Stomach (tissue), 8 donors: ENCODE measurements at regions not wholly inside any gene's neighbourhood (a gene's known extent, or its start where the extent isn't known, plus 50 kb on each side); places are given as distances from the start of the nearest gene placed in this dataset.
A peak's percentile ranks its signal among the peaks of the same experiment; 100 is the strongest.
"Not testable (repeated sequence)": the region's sequence is repeated elsewhere in the genome, so short reads cannot be mapped to it uniquely, and the experiment has no call there.

Experiments used
- DNase-seq, 2 donors: peaks; one replicate each; pipeline versions ENCODE4 v3.0.0 to v3.0.0-alpha.2; 2013 to 2019
- H3K27ac ChIP-seq, 5 donors: fragments of 200-600 bp in 4 of 5; sonication (generic) in 4 of 5; one replicate each; pipeline ENCODE4 v1.5.1; 2013 to 2019; ENCODE audit warnings: mild to moderate bottlenecking in 1 of 5, moderate library complexity in 1 of 5
- H3K27me3 ChIP-seq, 3 donors: fragments of 200-600 bp; sonication (generic); one replicate each; pipeline ENCODE4 v1.5.1; 2017 to 2019; ENCODE audit warnings: mixed run types in 1 of 3
- H3K36me3 ChIP-seq, 4 donors: fragments of 200-600 bp; sonication (generic); 1 replicate in 3 of 4; 2 replicates in 1 of 4; pipeline ENCODE4 v1.5.1; 2016 to 2019
- H3K4me1 ChIP-seq, 4 donors: fragments of 200-600 bp; sonication (generic); one replicate each; pipeline ENCODE4 v1.5.1; 2016 to 2019
- H3K4me3 ChIP-seq, 4 donors: fragments of 200-600 bp; sonication (generic) in 3 of 4; one replicate each; pipeline ENCODE4 v1.5.1; 2016 to 2019; ENCODE audit warnings: mild to moderate bottlenecking in 1 of 4
- H3K9me3 ChIP-seq, 4 donors: fragments of 200-600 bp; sonication (generic); one replicate each; pipeline ENCODE4 v1.5.1; 2016 to 2019
- EP300 ChIP-seq: sonication (generic); formaldehyde crosslinking; IDR thresholded peaks from one replicate; pipeline ENCODE4 v1.6.1; 2017; ENCODE audit warnings: antibody characterized with exemption
- POLR2A ChIP-seq, 4 donors: fragments of 450-650 bp; IDR thresholded peaks; one replicate each; pipeline ENCODE4 v1.6.1; 2016; ENCODE audit warnings: antibody characterized with exemption in 4 of 4, control low read depth in 2 of 4, mild to moderate bottlenecking in 1 of 4, moderate library complexity in 1 of 4
- POLR2AphosphoS5 ChIP-seq, 3 donors: sonication (generic); formaldehyde crosslinking; IDR thresholded peaks; one replicate each; pipeline ENCODE4 v1.6.1; 2016; ENCODE audit warnings: antibody characterized with exemption in 3 of 3
- WGBS, 5 donors: extraction: QIAGEN DNeasy Blood & Tissue Kit in 3 of 5; methylation state at CpG; one replicate each; pipeline versions ENCODE4 v1.1.5 to v1.1.7; 2013 to 2018; 5-methylcytosine and 5-hydroxymethylcytosine counted together
- intact Hi-C: fragments of 100-400 bp; cut with DNase I; formaldehyde crosslinking; loops from one replicate; pipeline ENCODE4 v1.15.1; 2023; ENCODE audit warnings: low total_unique reads
- TF ChIP-seq, protein P1 (sequence below), 7 experiments: fragments of 450-650 bp in 4 of 7; fragments of 200-600 bp in 3 of 7; sonication (generic) in 3 of 7; IDR thresholded peaks; one replicate each; pipeline ENCODE4 v1.5.1; 2016 to 2019; ENCODE audit warnings: antibody characterized with exemption in 7 of 7, control low read depth in 2 of 7, mild to moderate bottlenecking in 1 of 7
- donor health status: healthy with polysubstance abuse.
- donor health status: Bipolar disorder and iron deficiency.
- donor health status: healthy.

DNA sequence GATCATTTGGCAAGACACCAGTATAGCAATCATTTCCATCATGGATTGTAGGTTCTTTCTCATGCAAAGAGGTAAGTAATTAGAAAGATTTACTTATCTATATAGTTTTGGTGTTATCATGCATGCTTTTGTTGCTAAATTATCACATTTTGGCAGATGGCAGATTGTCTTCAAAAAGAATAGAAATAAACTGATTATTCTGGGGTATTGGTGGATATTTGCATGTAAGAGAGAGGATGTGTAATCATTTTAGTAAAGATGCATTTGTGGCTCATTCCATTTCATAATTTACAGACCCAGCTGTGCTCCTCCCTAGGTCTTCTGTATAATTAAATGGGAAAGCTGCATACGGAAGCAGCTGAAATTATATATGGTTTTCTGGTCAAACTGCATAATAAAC is 875.7 kb upstream of the ANO3 start:
- no peak for DNase-seq

GRCh38 chr11:25483915-25484635 is 847.9 kb upstream of the ANO3 start:
- Histone ChIP-seq H3K9me3 (no peaks in the 10 kb centered on the region), H3K27ac (no peak overlapping the region), H3K36me3 (no peaks in the 10 kb centered on the region), H3K4me3 (no peak overlapping the region), H3K4me1 (peaks cover 0 to 8% (median 2%) of the 10 kb centered on the region in 4 donors), H3K27me3 (no peaks in the 10 kb centered on the region)
- WGBS, 5 donors = 58 to 72% (median 66%) methylated on average over 5 of the region's 5 CpGs
- TF ChIP-seq POLR2AphosphoS5 (IDR thresholded peaks at IDR 0.05) (no peak), POLR2A (IDR thresholded peaks at IDR 0.05) (no peak), EP300 (no peak)
- TF ChIP-seq, protein P1, sequence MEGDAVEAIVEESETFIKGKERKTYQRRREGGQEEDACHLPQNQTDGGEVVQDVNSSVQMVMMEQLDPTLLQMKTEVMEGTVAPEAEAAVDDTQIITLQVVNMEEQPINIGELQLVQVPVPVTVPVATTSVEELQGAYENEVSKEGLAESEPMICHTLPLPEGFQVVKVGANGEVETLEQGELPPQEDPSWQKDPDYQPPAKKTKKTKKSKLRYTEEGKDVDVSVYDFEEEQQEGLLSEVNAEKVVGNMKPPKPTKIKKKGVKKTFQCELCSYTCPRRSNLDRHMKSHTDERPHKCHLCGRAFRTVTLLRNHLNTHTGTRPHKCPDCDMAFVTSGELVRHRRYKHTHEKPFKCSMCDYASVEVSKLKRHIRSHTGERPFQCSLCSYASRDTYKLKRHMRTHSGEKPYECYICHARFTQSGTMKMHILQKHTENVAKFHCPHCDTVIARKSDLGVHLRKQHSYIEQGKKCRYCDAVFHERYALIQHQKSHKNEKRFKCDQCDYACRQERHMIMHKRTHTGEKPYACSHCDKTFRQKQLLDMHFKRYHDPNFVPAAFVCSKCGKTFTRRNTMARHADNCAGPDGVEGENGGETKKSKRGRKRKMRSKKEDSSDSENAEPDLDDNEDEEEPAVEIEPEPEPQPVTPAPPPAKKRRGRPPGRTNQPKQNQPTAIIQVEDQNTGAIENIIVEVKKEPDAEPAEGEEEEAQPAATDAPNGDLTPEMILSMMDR (IDR thresholded peaks at IDR 0.05) = no peak
- DNase-seq = peak in 1 of 2 donors; percentile 14
- intact Hi-C loops = no loop called here

More for the DNA sequence above, 875.7 kb upstream of the ANO3 start:
- Histone ChIP-seq H3K9me3 (peaks cover 0 to 5% (median 0%) of the 10 kb centered on the region in 4 donors), H3K27me3 (no peaks in the 10 kb centered on the region), H3K27ac (no peak overlapping the region), H3K4me3 (no peak overlapping the region), H3K36me3 (no peaks in the 10 kb centered on the region), H3K4me1 (no peaks in the 10 kb centered on the region)
- 78 to 89% (median 86%) methylated on average over 1 of the region's 1 CpG for WGBS, 5 donors
- intact Hi-C loops = no loop called here
- TF ChIP-seq EP300 (no peak), POLR2AphosphoS5 (IDR thresholded peaks at IDR 0.05) (no peak), POLR2A (IDR thresholded peaks at IDR 0.05) (no peak)
- TF ChIP-seq, protein P1 (IDR thresholded peaks at IDR 0.05) = no peak

GRCh38 chr11:25485315-25485714 is 846.6 kb upstream of the ANO3 start:
- Histone ChIP-seq H3K27me3 (no peaks in the 10 kb centered on the region), H3K4me3 (no peak overlapping the region), H3K27ac (no peak overlapping the region), H3K36me3 (no peaks in the 10 kb centered on the region), H3K4me1 (peaks cover 0 to 8% (median 2%) of the 10 kb centered on the region in 4 donors), H3K9me3 (no peaks in the 10 kb centered on the region)
- DNase-seq = no peak
- TF ChIP-seq, protein P1 (IDR thresholded peaks at IDR 0.05) = no peak
- TF ChIP-seq POLR2A (IDR thresholded peaks at IDR 0.05) (no peak), EP300 (no peak), POLR2AphosphoS5 (IDR thresholded peaks at IDR 0.05) (no peak)
- intact Hi-C loops = no loop called here
- WGBS, 5 donors = 5 to 9% (median 7%) methylated on average over 2 of the region's 2 CpGs

DNA sequence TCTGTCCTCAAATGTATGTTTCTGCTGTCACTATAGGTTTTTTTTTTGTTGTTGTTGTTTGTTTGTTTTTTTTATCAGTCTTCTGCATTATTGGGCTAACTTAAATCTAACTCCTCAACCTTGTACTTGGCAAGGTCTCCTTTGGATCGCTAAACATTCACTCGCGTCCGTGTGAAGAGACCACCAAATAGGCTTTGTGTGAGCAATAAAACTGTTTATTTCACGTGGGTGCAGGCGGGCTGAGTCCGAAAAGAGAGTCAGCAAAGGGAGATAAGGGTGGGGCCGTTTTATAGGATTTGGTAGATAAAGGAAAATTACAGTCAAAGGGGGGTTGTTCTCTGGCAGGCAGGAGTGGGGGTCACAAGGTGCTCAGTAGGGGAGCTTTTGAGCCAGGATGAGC is 845.6 kb upstream of the ANO3 start:
- H3K27me3 ChIP-seq, intact Hi-C loops, H3K36me3 ChIP-seq, H3K4me3 ChIP-seq, DNase-seq, H3K9me3 ChIP-seq, H3K4me1 ChIP-seq, H3K27ac ChIP-seq: not testable (repeated sequence)
- WGBS, 5 donors = 49 to 67% (median 55%) methylated on average over 8 of the region's 8 CpGs

GRCh38 chr11:25488176-25488575 is 843.8 kb upstream of the ANO3 start:
- WGBS, 5 donors = 60 to 81% (median 70%) methylated on average over 4 of the region's 5 CpGs
- H3K36me3 ChIP-seq, H3K27me3 ChIP-seq, intact Hi-C loops, H3K4me3 ChIP-seq, DNase-seq, H3K27ac ChIP-seq, H3K9me3 ChIP-seq, H3K4me1 ChIP-seq: not testable (repeated sequence)

DNA sequence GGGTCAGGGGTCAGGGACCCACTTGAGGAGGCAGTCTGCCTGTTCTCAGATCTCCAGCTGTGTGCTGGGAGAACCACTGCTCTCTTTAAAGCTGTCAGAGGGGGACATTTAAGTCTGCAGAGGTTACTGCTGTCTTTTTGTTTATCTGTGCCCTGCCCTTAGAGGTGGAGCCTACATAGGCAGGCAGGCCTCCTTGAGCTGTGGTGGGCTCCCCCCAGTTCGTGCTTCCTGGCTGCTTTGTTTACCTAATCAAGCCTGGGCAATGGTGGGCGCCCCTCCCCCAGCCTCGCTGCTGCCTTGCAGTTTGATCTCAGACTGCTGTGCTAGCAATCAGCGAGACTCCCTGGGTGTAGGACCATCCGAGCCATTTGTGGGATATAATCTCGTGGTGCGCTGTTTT is 830.5 kb upstream of the ANO3 start:
- H3K4me3 ChIP-seq, H3K36me3 ChIP-seq, H3K9me3 ChIP-seq, H3K27me3 ChIP-seq, H3K27ac ChIP-seq, intact Hi-C loops, DNase-seq, H3K4me1 ChIP-seq: not testable (repeated sequence)
- 47 to 61% (median 51%) methylated on average over 6 to 7 of the region's 7 CpGs for WGBS, 5 donors
